Lung microvascular endothelial cell (primary cell): ENCODE measurements at regions not wholly inside any gene's neighbourhood (a gene's known extent, or its start where the extent isn't known, plus 50 kb on each side); places are given as distances from the start of the nearest gene placed in this dataset.
"Not testable (repeated sequence)": the region's sequence is repeated elsewhere in the genome, so short reads cannot be mapped to it uniquely, and the experiment has no call there.

Experiments used
- DNase-seq, 2 donors: peaks; one replicate each; pipeline versions ENCODE4 v3.0.0 to v3.0.0-alpha.2; 2010; ENCODE audit warnings: low read depth in 2 of 2

DNA sequence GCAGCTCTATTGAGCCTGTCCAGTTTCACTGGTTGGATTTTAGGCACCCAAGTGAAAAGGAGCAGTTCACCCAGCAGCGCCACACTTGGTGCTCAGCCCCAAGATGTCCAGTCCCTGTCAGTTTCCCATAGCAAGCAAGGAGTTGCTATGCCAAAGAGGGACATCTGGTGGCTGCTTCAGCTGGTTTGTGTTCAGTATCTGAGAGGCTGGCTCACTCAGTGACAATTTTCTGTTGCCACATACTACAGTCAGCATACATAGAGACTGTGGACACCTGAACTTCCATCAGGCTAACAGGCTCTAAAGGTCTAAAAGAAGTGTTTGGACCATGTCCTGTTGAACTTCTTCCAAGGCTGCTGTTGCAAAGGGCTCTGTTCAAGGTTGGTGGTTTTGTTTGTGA lies 453.9 kb downstream of the RPIA start:
- not testable (repeated sequence) for DNase-seq

DNA sequence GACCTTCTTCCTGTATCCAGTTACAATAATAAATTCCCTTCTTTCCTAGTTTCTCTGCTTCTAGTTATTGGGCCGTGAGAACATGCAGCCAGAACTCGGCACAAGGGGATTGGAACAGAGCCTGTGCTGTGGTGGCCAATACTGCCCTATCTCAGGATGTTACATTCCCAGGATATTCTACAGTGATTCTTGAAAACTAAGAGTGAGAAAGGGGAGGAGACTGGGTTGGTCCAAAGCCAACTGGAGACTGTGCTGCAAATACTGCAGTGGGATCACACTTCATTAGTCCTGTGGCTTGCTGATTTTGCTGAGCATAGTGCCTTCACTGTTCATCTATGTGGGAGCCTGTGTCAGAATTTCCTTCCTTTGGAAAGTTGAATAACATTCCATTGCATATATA lies 456.8 kb downstream of the RPIA start:
- DNase-seq: peak in 1 of 2 donors; percentile 9

DNA sequence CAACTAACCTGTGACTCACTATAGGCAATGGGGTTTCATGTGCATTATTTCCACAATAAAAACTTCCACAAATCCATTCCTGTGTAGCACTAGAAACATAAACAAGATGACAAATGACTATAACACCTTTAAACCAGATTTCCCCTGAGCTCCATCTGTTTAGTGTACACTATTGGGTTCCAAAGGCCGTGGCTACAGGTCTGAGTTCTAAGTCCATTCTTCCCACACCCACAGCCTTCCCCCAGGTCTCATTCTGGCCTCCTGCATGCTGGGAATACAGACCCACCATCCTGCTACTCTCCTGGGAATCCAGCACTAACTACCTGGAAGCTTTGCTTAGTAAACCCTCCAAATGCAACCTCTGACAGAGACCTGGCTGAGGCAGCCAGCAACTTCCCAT lies 460.2 kb downstream of the RPIA start:
- not testable (repeated sequence) for DNase-seq

DNA sequence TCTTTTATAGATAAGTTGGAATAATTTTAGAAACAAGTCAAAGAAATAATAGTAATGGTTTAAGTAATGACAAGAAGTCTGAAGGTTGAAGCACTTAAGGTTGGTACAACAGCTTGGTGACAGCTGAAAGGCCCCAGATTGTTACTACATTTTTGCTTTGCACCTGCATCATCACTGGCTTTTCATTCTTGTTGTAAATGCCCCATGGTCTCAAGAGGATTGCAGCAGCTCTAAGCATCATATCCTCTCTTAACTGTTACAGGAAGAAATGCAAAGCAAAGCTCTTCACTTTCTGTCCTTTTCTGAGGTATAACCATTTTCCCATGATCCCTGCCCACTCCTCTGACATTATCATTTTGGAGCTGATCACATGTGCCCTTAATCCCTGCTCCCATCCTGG lies 461.0 kb downstream of the RPIA start:
- not testable (repeated sequence) for DNase-seq

DNA sequence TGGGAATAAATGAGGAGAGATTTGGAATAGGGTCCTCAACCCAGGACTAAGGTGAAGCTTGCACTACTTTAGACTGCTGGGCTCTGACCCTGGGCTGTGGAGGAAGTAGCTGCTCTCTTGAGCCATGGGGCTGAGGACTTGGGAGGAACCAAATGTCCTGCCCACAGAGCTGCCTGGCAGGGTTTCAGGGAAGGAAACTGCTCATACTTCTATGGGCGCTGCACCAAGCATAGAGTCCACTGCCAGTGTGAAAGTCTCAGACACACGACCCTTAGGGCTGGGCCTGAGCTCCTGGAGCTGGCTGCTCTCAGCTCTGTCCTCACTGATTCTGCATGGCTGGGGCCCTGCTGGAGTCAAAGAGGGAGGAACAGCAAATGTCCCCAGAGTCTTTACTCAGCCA lies 461.7 kb downstream of the RPIA start:
- DNase-seq: not testable (repeated sequence)

DNA sequence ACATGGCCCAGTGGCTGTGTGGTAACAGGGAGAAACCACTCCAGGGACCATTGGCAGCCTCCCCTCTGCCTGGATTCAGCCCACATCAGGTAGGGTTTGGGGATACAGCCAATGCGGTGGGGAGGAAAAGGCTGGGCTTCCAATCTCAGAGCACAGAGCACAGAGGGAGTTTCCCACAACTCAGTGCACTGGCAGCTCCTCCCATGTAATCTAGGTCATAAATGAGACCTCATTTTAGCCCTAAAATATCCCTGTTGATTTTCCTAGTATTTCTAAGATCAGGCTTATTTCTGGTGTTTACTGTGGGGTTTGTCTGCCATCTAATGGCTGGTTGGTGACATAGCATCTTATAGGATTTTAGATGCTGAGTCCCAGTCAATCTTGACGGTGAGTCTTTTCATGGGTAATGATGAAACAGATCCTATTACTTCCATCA lies 462.8 kb downstream of the RPIA start:
- not testable (repeated sequence) for DNase-seq

DNA sequence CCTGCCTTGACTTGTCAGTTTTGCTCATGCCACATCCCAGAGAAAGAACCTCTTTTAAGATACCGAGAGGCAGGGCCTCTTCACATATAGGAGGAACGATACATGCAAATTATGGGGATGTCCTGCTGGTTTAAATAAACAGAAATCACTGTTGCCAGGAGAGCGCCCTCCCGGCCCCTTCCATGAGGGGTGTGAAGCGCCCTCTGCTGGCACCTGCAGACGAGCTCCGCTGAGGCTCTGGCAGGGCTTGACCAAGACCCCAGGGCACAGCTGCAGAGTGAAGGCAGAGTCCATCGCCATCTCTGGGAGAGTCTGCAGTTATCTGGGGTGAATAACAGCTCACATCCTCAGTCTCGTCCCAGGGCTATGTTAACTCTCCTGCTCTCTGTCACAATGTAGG lies 468.8 kb downstream of the RPIA start:
- DNase-seq: not testable (repeated sequence)

DNA sequence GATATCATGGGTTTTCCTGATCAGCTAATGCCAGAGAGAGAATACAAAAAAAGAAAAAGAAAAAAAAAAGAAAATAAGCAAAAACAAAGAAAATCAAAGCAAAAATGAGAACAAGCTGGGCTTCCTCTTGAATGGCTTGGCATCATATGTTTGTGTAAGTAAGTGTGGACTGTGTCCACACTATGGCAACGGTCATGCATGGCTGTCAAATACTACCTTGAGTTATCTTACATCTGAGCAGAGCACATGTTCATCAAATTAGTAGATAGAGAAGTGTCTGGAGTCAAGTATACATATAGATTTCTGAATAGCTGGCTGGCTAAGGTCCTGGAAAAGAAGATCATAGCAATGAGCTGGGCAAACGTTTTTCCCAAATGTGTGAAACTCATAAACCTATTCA lies 470.2 kb downstream of the RPIA start:
- DNase-seq: not testable (repeated sequence)

DNA sequence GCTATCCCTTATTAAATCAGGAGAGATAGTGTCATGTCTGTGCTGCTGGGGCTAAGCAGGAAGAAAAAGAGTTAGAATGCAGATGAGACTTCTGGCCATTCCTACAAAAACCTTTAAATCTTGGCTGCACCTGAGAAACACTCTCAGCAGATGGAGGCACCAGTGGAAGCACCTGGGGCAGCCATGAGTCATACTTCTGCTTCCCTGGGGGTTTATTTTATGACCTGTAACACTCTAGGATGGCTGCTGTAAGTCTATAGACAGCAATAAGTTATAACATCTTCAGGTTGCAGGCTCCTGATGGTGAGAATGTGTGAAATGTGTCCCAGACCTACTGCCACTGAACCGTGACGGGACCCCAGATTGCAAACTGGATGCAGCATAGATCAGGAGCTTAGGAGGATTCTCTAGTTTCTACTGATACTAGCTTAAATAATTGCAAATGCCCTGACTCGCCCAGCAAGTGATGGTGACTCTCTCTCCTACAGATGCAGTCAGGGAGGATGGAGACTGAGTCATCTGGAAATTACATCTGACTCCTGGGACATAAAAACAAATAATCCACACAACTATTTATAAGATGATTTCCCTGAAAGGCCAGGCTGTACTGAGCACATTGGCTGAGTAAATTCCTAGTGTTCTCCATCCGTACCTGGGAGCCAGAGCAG lies 479.2 kb downstream of the RPIA start:
- not testable (repeated sequence) for DNase-seq

DNA sequence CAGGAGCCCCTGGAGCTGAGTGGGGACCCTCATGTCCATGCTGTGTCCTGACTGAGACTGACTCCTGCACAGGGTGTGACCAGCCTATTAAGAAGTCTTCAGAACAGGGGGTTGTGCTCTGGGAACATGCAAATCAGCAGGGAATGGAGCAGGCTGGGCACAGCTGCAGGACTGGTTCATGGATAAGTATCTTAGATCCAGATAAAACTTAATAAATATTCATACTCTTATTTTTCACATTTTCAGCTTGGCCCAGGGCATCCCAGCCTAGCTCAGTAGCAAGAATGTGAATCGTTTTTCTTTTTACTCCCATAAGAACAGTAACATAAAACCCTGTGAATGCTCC lies 479.7 kb downstream of the RPIA start:
- DNase-seq: not testable (repeated sequence)

DNA sequence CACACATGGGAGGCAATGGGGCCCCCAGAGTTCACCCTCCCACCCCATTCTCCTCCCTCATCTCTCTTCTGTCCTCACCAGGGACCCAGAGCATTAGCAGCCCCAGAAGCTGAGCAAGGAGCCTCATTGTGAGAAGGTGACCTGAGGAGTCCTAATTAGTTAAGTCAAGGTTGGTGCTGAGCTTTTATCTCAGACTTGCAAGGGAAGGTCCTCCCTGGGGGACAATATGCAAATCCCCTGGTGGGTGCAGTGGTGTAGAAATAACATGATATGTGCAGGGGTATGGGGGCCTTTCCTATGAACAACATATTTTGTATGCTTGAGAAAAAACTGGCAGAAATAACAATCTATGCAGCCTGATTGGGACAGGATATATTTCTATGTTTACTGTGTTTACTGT lies 485.5 kb downstream of the RPIA start:
- DNase-seq: not testable (repeated sequence)

DNA sequence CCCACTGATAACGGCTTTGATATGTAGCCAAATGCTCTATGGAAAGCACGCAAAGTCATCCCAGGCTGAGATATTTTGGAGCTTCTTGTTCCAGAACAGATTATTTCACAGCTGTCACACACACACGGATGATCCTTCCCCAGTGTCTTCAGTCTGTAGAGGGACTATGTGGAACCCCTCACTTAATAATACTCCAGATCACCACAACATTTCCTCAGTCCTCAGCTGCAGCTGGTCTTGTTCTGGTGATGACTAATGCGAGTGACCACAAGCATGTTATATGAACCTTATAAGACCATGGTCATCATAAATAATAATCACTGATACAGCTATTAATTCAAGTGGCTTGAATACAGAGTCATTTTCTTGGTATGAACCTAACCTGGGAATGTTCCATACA lies 490.7 kb downstream of the RPIA start:
- DNase-seq: not testable (repeated sequence)

DNA sequence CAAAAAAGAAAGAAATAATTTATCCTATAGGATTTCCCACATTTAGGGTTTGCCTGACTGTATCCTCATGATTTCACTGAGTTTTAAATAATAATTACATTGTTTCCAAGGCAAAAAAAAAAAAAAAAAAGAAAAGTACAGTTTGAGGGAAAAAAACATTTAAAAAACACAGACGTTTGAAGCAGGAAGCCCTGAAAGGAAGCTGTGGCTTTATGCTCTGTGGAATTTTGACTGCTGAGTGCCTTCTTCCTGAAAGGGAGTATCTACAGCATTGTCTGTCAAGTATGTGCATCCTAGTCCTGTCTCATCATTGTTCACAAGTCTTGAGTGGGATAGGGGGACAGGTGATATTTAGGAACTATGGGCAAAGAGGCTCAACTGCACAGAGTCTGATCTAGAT lies 493.3 kb downstream of the RPIA start:
- not testable (repeated sequence) for DNase-seq

DNA sequence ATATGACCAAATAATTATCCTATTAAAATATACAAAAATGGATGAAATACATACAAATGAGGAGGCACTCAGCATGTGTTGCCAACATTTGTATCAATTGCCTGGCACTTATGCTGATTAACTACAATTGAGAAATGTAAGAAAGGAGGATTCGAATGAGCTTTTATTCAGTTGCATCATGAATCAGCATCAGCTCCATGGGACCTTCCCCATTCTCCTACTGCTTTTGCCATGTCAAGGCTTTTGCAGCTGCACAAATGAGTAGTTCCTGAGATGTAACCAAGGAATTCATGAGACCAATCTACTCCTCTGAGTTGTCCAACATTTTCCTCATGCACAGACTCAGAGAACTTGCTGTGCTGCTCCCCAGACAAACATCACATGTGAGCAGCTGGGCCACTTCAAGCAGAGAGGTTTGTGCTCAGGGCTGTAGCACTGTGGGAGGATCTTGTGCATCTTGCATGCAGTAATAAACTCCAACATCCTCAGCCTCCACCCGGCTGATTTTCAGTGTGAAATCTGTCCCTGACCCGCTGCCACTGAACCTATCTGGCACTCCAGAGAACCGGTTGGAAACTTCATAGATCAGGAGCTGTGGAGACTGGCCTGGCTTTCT lies 504.3 kb downstream of the RPIA start:
- not testable (repeated sequence) for DNase-seq

DNA sequence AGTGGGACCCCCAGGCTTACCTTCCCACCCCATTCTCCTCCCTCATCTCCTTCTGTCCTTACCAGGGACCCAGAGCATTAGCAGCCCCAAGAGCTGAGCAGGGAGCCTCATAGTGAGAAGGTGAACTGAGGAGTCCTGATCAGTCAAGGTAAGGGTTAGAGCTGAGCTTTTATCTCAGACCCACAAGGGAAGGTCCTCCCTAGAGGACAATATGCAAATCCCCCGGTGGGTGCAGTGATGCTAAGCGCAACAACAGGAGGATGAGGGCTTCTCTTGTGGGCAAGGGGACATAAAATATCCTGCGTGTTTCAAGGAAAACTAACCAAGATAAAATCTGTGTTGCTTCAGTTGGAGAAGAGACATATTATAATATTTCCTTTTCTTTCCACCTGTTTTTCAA lies 505.2 kb downstream of the RPIA start:
- DNase-seq: not testable (repeated sequence)

DNA sequence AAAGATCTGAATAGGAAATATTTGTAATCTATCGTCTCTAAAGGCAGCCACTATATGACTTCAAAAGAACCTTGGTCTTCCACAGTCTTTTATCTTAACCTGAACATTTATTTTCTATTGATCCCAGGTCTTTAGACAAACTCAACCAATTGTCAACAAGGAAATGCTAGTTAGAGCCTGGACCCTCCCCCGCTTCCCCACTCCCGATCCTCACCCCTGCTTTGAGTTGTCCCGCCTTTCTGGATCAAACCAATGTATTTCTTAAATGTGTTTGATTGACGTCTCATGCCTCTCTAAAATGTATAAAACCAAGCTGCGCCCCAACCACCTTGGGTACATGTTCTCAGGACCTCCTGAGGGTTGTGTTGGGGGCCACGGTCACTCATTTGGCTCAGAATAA lies 506.6 kb downstream of the RPIA start:
- not testable (repeated sequence) for DNase-seq

DNA sequence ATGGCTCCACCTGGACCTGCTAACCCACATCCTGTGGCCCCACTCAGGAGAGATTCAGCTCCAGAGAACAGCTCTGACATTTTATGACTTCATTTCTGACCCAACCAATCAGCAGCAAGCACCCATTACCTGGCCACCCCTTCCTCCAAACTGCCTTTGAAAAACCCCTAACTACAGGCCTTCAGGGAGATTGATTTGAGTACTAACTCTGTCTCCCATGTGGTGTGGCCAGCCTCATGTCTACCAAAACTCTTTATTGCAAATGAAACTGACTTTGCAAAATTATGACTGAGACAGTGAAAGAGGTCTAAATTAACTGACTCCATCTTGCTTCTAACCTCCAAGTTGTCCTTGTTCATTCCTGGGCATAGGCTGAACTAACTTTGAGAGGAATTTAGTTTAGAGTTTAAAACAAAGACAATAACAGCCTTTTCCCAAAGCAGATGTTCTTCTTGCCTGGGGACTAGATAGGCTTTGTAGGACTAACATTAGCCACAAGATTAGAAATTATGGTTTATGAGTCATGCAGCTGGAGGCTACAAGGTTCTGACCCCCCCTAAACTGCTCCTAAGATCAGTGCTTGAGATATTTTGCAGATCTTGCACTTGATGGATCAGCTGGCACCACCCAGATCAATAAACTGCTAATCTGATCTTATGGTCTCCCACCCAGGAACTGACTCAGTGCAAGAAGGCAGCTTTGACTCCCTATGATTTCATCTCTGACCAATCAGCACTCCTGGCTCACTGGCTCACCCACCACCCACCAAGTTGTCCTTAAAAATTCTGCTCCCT lies 508.2 kb downstream of the RPIA start:
- not testable (repeated sequence) for DNase-seq

DNA sequence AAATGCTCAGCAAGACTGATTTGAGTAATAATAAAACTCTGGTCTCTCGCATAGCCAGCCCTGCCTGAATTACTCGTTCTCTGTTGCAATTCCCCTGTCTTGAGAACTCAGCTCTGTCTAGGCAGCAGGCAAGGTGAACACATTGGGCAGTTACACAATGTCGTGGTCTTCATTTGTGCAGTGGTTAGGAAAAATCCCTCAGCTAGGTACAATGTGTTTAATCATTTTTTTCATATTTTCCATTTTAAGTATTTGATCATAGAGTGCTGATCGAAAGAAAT lies 508.7 kb downstream of the RPIA start:
- not testable (repeated sequence) for DNase-seq

DNA sequence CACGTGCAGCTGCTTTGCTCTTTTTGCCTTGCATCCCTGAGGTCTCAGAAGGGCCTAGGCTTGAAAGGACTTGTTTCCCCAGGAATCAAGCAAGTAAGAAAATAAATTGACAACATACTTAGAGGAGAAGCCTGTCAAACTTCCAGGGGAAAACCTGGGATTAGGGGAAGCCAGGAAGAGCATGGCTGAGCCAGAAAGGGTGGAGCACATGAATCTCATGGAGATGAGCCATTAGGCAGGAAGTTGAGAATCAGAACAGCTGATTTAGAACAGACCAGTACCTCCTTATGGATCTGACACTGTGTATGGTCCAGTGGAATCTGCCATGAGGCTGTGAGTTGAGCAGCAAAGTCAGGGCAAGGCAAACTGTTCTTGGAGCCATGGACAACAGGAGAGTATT lies 511.0 kb downstream of the RPIA start:
- DNase-seq: not testable (repeated sequence)

DNA sequence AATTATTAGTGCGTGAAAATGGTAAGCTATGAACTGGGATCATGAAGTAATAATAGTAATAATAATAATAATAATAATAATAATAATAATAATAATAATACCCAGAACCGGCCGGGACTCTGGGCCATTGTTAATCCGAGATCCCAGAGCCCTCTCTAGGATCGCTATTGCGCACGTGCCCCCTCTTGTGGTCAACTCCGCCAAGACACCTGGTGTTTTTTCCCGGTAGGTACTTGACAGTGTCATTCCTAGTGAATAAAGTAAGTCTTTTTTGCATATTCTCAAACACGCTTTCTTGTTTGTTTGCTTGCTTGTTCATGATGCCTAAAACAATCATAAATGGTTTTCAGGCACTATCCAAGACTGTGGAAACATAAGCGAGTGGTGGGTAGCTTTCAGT lies 513.7 kb downstream of the RPIA start:
- DNase-seq: peak; percentile 48 to 56

DNA sequence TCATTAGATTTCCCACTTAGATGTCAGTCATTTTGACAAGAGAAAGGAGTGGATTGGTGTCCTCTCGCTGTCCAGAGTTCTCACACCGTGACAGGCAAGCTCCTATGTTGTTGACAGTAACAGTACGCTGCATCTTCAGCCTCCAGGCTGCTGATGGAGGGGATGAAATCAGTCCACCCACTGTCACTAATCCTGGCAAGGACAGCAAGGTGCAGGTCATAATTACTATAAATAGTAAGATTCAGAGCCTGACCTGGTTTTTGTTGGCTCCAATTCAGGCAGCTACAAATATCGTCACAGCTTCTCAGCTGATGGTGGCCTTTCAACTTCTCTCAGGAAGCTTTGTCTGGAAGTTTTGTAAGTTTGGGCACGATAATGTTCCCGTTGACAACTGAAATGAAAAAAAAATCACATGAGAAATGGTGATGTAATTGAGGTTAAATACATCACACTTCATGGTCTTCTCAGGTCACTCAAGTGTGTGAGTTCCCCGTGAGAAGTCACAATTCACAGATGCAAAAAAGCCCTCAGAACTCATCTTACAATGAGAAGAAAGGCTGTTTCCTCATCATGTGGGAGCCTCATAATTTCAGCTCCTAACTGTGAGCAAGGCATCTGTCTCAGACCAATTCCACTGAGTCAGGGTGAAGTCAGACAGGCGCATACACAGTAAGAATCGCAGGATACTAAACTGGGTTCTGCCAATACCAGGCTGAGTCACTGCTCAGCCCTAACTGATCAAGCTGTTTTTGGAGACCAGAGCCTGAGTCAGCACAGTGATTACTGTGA lies 516.9 kb downstream of the RPIA start:
- DNase-seq: peak; percentile 18 to 85

DNA sequence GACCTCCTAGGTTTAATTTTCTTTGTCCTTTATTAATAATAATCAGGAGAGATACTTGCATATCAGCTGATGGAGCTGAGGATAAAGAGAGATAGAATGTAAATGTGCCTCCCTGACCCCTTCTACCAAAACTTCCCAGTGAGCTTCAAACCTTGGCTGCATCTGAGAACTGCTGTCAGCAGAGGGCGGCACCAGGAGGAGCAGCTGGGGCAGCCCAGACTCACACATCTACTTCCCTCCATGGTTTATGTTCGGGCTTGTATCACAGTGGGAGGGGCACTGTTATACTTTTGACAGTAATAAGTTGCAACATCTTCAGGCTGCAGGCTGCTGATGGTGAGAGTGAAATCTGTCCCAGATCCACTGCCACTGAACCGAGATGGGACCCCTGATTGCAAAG lies 521.7 kb downstream of the RPIA start:
- DNase-seq: peak; percentile 51 to 59
